ENCODE measurements at regions not wholly inside any gene's neighbourhood (a gene's known extent, or its start where the extent isn't known, plus 50 kb on each side); places are given as distances from the start of the nearest gene placed in this dataset.

DNA sequence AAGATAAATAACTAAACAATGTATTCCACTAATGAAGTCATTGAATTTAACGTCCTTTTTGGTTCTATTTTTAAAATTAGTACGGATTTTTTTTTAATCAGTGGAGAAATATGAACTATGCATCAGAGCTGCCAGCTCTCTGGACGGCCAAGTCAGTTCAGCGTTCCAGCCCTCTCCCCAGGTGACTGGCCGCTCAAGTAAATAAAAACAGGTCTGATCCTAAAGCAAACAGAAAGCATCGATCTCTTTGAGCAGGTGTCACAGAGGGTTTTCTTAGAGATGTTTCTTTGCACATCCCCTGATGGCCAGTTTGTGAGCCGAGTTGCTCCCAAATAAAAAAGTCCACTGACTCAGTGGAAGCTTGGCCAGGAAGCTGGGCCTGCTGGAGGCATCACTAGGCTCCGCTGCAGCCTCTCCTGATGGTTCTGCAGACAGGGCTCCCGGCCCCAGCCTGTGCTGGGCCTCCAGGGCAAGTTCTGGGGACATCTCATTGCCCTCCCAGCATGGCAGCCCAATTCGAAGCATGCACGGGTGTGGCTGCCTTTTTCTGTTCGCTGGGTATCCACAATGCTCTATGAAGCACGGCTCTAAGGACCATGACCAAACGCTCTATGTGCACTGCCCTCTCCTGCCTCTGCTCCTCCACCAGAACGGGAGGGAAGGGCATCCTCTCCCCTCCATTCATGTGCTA, 74.7 kb upstream of the PPP2R2D start:
- no peak for TF ChIP-seq CTCF (IDR thresholded peaks at IDR 0.05; ENCODE audit: poor library complexity, severe bottlenecking)
- no peak for TF ChIP-seq POLR2AphosphoS5 (IDR thresholded peaks at IDR 0.05)
